Right lobe of liver (tissue), 4 donors: ENCODE measurements at regions not wholly inside any gene's neighbourhood (a gene's known extent, or its start where the extent isn't known, plus 50 kb on each side); places are given as distances from the start of the nearest gene placed in this dataset.

Source experiments
- POLR2A ChIP-seq: fragments of 450-650 bp; IDR thresholded peaks from one replicate; pipeline ENCODE4 v1.6.1; 2017; ENCODE audit warnings: antibody characterized with exemption, mild to moderate bottlenecking
- TF ChIP-seq, protein P1 (sequence below), 4 donors: fragments of 200-600 bp in 3 of 4; fragments of 450-650 bp in 1 of 4; IDR thresholded peaks; one replicate each; pipeline versions ENCODE4 v1.5.1 to v1.8.0; 2016 to 2022; ENCODE audit warnings: antibody characterized with exemption in 4 of 4, mild to moderate bottlenecking in 2 of 4
- donor health status: DM: no; HTN: no; CAD: no.
- donor health status: DM: no; HTN: no; CAD: no.
- donor health status: DM: no; HTN: yes; CAD: no.

DNA sequence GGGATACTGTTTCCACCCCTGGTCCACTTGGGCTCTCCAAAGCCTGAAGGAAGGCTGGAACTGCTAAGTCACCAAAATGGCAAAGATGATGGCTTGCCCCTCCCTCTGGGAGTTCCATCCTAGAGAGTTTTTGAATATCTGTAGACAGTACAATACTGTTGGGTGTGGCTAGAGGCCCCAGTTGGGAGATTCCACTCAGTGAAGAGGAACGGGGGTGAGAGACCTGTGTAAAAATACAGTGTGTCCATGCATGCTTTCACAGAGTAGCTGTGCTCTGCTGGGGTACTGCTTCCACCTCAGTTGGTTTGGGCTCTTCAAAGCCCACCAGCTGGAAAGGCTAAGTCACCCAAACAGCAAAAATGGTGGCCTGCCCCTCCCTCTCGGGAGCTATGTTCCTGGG, 109.8 kb upstream of the APOOL start:
- TF ChIP-seq, protein P1, sequence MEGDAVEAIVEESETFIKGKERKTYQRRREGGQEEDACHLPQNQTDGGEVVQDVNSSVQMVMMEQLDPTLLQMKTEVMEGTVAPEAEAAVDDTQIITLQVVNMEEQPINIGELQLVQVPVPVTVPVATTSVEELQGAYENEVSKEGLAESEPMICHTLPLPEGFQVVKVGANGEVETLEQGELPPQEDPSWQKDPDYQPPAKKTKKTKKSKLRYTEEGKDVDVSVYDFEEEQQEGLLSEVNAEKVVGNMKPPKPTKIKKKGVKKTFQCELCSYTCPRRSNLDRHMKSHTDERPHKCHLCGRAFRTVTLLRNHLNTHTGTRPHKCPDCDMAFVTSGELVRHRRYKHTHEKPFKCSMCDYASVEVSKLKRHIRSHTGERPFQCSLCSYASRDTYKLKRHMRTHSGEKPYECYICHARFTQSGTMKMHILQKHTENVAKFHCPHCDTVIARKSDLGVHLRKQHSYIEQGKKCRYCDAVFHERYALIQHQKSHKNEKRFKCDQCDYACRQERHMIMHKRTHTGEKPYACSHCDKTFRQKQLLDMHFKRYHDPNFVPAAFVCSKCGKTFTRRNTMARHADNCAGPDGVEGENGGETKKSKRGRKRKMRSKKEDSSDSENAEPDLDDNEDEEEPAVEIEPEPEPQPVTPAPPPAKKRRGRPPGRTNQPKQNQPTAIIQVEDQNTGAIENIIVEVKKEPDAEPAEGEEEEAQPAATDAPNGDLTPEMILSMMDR (IDR thresholded peaks at IDR 0.05) = no peak
- no peak for TF ChIP-seq POLR2A
